A673 (cell line): ENCODE measurements at regions not wholly inside any gene's neighbourhood (a gene's known extent, or its start where the extent isn't known, plus 50 kb on each side); places are given as distances from the start of the nearest gene placed in this dataset.

ENCODE experiments used
- BruUV-seq: library from RNA; stranded (reverse); fragments of 400-500 nt; replicated peaks from 2 replicates; lab custom pipeline; 2021; lab: Mats Ljungman, UMichigan
- CTCF ChIA-PET: fragments of 300-600 bp; sonication (Branson Sonifier 250); formaldehyde crosslinking; loops from one replicate; lab custom pipeline; 2022; ENCODE audit warnings: antibody characterized with exemption; lab: Charles Lee
- POLR2A ChIA-PET: fragments of 300-600 bp; sonication (Branson Sonifier 250); formaldehyde crosslinking; loops from one replicate; lab custom pipeline; 2022; ENCODE audit warnings: antibody characterized with exemption; ENCODE audit not compliant: low non-redundant PET; lab: Charles Lee
- DNase-seq: peaks from one replicate; pipeline ENCODE4 v3.0.0-alpha.2; 2015; ENCODE audit warnings: low spot score
- H3K27ac ChIP-seq: fragments of 200-600 bp; sonication (generic); 2 replicates; pipeline ENCODE4 v1.5.1; 2016; ENCODE audit warnings: mixed run types, low read depth, mild to moderate bottlenecking, mixed read lengths, antibody characterized with exemption, low read length; ENCODE audit not compliant: poor library complexity, severe bottlenecking
- H3K27me3 ChIP-seq: fragments of 200-600 bp; sonication (generic); replicated peaks from 2 replicates; pipeline ENCODE4 v1.6.1; 2017; ENCODE audit warnings: mixed run types, low read depth, mild to moderate bottlenecking, mixed read lengths, antibody characterized with exemption, low read length; ENCODE audit not compliant: insufficient read depth, poor library complexity
- H3K36me3 ChIP-seq: fragments of 200-600 bp; sonication (generic); 2 replicates; pipeline ENCODE4 v1.6.1; 2016; ENCODE audit warnings: mixed run types, mild to moderate bottlenecking, mixed read lengths, antibody characterized with exemption, low read length; ENCODE audit not compliant: insufficient read depth, poor library complexity, severe bottlenecking
- H3K4me1 ChIP-seq: fragments of 200-600 bp; sonication (generic); 2 replicates; pipeline ENCODE4 v1.6.1; 2017; ENCODE audit warnings: mixed run types, mild to moderate bottlenecking, mixed read lengths, antibody characterized with exemption, low read length; ENCODE audit not compliant: insufficient read depth, poor library complexity, severe bottlenecking
- H3K4me3 ChIP-seq: fragments of 200-600 bp; sonication (generic); 2 replicates; pipeline ENCODE4 v1.5.1; 2016; ENCODE audit warnings: low read depth, mixed run types, mild to moderate bottlenecking, mixed read lengths, low read length; ENCODE audit not compliant: poor library complexity, severe bottlenecking
- H3K9me3 ChIP-seq: fragments of 200-600 bp; sonication (generic); 2 replicates; pipeline ENCODE4 v1.6.1; 2016; ENCODE audit warnings: mixed run types, low read depth, mild to moderate bottlenecking, mixed read lengths, antibody characterized with exemption, low read length; ENCODE audit not compliant: poor library complexity, severe bottlenecking
- EZH2 ChIP-seq: fragments of 200-600 bp; sonication (generic); IDR thresholded peaks from 2 replicates; pipeline ENCODE4 v1.6.1; 2017; ENCODE audit warnings: borderline replicate concordance, low read depth, mild to moderate bottlenecking, mixed read lengths, antibody characterized with exemption, low read length; ENCODE audit not compliant: poor library complexity, severe bottlenecking
- intact Hi-C: fragments of 100-400 bp; cut with micrococcal nuclease; formaldehyde crosslinking; loops from one replicate; pipeline ENCODE4 v1.10.0; 2022; ENCODE audit not compliant: unreplicated experiment
- TF ChIP-seq, protein P1 (sequence below): fragments of 300-800, 200-600 bp; sonication (generic); conservative IDR thresholded peaks from 2 replicates; pipeline ENCODE4 v1.5.1; 2017; ENCODE audit warnings: low read depth, mild to moderate bottlenecking, antibody characterized with exemption, low read length, moderate library complexity, mixed read lengths

DNA sequence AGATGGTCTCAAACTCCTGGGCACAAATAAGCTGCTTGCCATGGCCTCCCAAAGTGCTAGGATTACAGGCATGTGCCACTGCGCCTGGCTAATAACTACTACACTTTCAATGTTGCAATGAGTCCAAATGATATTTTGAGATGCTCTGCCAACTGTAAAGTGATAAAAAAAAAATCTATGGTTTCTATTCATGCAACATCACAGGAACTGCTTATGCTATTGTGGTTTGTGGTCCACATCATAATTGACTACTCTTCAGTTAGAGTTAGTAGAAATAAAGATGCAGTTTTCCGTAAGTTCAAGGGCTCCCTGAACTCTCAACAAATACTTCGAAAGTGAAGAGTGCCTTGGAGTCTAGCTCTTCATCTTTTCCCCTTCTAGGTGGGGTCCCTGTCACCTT is 239.4 kb downstream of the C12orf75 start:
- H3K27ac ChIP-seq = no peak overlapping the region
- TF ChIP-seq, protein P1, sequence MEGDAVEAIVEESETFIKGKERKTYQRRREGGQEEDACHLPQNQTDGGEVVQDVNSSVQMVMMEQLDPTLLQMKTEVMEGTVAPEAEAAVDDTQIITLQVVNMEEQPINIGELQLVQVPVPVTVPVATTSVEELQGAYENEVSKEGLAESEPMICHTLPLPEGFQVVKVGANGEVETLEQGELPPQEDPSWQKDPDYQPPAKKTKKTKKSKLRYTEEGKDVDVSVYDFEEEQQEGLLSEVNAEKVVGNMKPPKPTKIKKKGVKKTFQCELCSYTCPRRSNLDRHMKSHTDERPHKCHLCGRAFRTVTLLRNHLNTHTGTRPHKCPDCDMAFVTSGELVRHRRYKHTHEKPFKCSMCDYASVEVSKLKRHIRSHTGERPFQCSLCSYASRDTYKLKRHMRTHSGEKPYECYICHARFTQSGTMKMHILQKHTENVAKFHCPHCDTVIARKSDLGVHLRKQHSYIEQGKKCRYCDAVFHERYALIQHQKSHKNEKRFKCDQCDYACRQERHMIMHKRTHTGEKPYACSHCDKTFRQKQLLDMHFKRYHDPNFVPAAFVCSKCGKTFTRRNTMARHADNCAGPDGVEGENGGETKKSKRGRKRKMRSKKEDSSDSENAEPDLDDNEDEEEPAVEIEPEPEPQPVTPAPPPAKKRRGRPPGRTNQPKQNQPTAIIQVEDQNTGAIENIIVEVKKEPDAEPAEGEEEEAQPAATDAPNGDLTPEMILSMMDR = no peak
- TF ChIP-seq EZH2 = no peak
- POLR2A ChIA-PET = no interaction called here
- BruUV-seq = no TSS peak
- H3K27me3 ChIP-seq = no peaks in the 10 kb centered on the region
- no peaks in the 10 kb centered on the region for H3K36me3 ChIP-seq
- no peaks in the 10 kb centered on the region for H3K4me1 ChIP-seq
- no peak overlapping the region for H3K4me3 ChIP-seq
- intact Hi-C loops = no loop called here
- no peak for DNase-seq
- H3K9me3 ChIP-seq = no peaks in the 10 kb centered on the region
- CTCF ChIA-PET = no interaction called here

DNA sequence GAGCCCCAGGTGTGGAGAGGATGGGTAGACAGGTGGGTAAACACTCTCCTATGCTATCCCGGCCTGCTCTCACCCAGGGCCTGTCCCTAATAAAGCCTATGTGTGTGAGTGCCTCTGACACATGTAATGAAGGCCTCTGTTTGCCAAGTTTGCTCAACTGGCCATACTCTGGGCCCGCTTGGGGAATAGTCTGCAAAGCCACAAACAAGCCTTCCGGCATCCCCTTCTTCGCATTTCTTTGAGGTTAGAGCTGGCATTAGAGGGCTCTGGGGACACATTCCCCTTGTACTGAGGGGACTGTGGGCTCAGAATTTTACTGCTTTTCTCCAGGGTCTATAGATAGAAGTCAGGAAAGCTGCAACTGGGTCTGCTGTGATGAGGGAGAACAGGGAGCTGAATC is 240.5 kb downstream of the C12orf75 start:
- no peak overlapping the region for H3K4me3 ChIP-seq
- H3K4me1 ChIP-seq = no peaks in the 10 kb centered on the region
- no TSS peak for BruUV-seq
- DNase-seq = no peak
- ChIA-PET CTCF (no interaction called here), POLR2A (no interaction called here)
- intact Hi-C loops = no loop called here
- no peak overlapping the region for H3K27ac ChIP-seq
- TF ChIP-seq, protein P1 = no peak
- TF ChIP-seq EZH2 = no peak
- H3K9me3 ChIP-seq = no peaks in the 10 kb centered on the region
- H3K36me3 ChIP-seq = no peaks in the 10 kb centered on the region
- no peaks in the 10 kb centered on the region for H3K27me3 ChIP-seq

DNA sequence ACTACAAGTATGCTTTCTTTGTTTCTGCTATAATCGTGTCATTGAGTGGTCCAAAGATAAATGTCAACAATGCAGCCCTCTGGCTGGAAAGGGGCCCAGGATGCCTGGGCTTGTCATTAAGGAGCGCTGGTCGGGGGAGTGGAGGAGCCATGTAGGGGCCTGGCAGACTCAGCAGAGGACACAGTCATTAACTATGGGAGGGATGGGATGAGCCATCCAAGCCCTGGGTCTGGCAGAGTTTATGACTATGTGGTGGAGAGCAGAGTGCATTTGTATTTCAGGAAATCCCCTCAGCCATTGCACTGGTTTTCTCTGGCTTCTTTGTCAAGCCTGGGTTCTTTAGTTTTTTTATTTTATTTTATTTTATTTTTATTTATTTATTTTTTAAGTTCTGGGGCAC is 243.1 kb downstream of the C12orf75 start:
- no TSS peak for BruUV-seq
- intact Hi-C loops = no loop called here

More for the DNA sequence above, 243.1 kb downstream of the C12orf75 start:
- POLR2A ChIA-PET = no interaction called here
- Histone ChIP-seq H3K27me3 (peaks cover 4% of the 10 kb centered on the region), H3K27ac (no peak overlapping the region), H3K4me3 (no peak overlapping the region), H3K9me3 (no peaks in the 10 kb centered on the region), H3K4me1 (no peaks in the 10 kb centered on the region), H3K36me3 (no peaks in the 10 kb centered on the region)
- CTCF ChIA-PET = no interaction called here
- TF ChIP-seq, protein P1 = no peak
- TF ChIP-seq EZH2 = no peak
- DNase-seq = no peak
